NCI-H2171 (cell line): ENCODE measurements at regions not wholly inside any gene's neighbourhood (a gene's known extent, or its start where the extent isn't known, plus 50 kb on each side); places are given as distances from the start of the nearest gene placed in this dataset.

ENCODE experiments used
- DNase-seq: peaks from one replicate; lab custom pipeline; 2025; lab: John Stamatoyannopoulos, UW

- no peak for DNase-seq
These were observed 305.9 kb downstream of the BRINP2 start for GRCh38 chr1:177476676-177477075.

DNA sequence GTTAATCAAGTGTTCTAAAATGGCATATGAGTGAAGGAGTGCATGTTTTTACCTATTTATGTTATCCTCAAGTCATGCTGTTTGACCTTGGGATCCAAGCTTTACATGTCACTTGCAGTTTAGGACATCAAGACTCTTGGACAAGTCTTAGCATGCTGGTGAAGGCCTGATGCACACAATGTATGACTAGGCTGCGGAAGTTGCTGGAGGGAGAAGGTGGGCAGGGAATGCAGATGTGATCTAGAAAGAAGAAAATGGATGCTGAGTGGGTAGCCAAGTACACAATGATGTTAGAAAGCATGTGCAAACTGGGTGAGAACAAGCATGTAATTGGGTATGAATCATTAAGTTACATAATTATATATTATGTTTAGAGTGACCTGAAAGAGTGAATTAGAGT is 301.8 kb downstream of the BRINP2 start:
- no peak for DNase-seq

GRCh38 chr1:177471244-177471643 is 300.5 kb downstream of the BRINP2 start:
- DNase-seq: no peak

DNA sequence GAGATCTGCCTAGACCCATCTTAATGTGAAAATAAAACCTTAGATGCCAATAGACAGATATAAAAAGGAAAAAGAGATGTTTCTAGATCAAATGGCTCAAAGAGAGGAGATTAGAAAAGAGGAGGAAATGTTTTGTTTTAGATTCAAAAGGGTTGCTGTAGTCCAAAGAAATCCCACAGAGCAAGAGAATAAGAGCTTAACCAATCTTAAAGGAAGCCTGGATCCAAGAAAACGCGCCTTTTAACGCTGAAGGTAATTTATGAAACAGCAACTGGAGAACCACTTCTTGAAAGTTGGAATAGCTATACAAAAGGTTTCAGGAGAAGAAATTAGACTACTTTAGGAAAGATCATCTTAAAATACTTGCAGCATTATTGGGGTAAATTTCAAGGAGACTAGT is 298.8 kb downstream of the BRINP2 start:
- DNase-seq: no peak

DNA sequence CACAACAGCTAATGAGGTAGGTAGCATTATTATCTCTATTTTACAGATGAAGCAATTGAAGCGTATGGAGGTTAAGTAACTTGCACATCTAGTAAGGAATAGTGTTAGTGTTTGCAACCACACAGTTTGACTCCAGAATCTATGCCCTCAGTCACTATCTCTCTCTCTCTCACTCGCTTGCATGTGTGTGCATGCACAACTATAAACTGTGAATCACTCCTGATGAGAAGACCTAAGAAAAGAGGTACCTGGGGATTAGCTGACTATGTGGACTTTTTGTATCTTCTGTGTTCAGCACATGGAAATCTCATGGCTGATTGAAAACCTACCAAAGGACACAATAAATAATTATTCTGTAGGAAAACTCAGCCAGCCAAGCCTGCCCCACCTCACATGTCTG is 295.5 kb downstream of the BRINP2 start:
- DNase-seq: no peak

DNA sequence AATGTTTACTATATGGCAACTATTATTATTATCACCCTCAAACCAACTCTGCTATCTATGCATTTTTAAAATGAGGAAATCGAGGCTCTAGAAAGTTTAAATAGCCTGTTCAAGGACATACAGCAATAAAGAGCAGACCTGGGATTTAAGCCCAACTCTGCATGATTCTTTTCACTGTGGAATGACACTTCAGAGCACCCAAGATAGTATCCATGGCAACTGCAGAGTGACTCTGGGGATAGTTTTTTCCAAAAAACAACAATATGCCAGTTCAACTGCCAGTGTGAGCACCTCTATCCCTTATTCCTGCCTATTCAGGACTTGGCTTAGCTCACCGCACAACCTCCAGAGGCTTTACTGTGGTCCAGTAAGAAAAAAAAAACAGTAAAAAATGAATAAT is 293.9 kb downstream of the BRINP2 start:
- no peak for DNase-seq

GRCh38 chr1:177451191-177451590 is 280.4 kb downstream of the BRINP2 start:
- no peak for DNase-seq

GRCh38 chr1:177448652-177449357 is 278.0 kb downstream of the BRINP2 start:
- DNase-seq: no peak

GRCh38 chr1:177448036-177448615 is 277.4 kb downstream of the BRINP2 start:
- DNase-seq: no peak

- DNase-seq: no peak
These were observed 274.4 kb downstream of the BRINP2 start for GRCh38 chr1:177444997-177445746.

DNA sequence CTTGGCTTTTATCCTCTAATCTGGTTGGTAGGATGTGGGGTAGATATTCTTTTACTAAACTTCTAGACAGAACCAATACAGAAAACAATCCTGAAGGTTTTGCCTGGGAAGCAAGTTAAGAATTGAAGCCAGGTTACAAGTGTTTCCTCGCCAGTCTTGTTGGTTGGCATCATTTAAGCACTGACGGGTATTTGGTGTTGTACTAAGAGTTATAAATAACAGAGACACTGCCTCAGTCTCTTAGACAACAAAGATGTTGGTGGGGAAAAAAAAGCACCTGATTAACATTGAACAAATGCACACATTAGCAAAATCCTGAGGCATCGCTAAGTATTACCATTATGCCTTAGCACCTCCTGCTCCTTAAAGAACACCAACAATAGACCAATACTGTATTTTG is 272.2 kb downstream of the BRINP2 start:
- DNase-seq: no peak

DNA sequence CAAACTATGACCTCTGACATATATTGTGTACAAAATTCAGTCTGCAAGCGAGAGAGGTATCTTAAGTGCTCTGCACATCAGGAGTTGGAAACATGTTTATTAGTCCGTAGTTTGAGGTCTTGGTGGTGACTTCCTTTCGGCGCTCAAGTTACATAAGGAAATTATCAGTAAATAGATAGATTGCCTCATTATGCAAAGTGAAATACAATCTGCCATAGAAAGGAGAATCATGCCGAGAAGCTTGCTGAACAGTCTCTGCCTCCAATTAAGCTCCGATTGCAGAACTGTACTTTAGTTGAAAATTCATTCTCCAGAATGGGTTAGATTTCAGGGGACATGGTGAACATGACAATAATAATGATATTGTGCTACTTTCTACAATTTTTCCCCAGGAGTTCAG is 271.8 kb downstream of the BRINP2 start:
- no peak for DNase-seq

GRCh38 chr1:177441281-177441680 is 270.5 kb downstream of the BRINP2 start:
- no peak for DNase-seq

DNA sequence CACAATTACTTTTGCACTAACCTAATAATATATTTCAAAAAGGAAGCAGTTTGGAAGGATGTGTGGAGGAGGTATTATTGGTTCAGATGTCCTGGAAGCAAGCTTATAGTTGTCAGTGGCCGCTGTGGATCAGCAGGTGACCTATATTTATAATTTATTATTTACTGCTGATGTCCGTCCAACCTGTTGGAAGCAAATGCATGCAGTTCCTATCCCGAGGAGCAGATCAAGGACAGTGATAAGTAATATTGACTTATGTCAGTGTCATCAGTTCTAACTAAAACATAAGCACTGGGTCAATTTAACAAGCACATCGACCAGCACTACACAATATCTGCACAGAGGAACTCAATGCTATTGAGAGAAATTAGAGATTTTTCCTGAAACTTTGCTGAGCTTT is 270.1 kb downstream of the BRINP2 start:
- no peak for DNase-seq

GRCh38 chr1:177439301-177439700 is 268.5 kb downstream of the BRINP2 start:
- no peak for DNase-seq

- no peak for DNase-seq
These were observed 264.6 kb downstream of the BRINP2 start for GRCh38 chr1:177435364-177435763.

DNA sequence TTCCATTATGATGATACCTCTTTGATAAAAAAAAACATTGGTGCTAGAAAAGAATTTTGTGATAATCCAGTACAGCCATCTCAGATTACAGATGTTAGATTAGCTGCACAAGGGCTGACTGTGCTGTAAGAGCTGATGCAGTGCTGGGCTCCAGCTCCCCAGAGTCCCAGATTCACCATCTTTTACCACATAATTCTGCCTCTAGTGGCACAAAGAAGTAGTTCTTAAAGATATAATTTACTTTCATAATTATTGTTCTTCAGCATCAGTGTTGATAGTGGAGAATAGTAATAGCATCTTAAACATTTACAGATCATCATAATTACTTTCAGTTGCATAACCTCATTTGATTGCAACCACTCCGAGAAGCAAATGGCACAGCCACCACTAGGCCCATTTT is 262.1 kb downstream of the BRINP2 start:
- DNase-seq: no peak

GRCh38 chr1:177431123-177431522 is 260.4 kb downstream of the BRINP2 start:
- DNase-seq: no peak

DNA sequence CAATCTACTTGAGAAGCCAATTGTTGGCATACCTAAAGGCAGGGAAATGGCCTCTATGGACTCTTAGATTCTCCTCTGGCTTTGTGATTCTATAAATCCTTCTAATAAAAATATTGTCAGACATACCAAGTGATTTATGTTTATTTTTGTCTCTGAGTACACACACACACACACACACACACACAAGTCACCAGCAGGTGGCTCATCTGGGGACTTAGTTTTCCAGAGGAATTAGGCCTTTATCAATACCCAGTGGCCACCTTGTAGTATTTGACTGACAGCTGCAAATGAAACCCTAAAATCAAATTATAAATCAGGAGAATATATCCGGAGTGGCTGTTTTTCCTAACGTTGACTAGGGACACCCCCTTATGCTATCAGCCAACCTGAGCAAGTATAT is 258.5 kb downstream of the BRINP2 start:
- DNase-seq: no peak

GRCh38 chr1:177427811-177428210 is 257.1 kb downstream of the BRINP2 start:
- no peak for DNase-seq

- no peak for DNase-seq
These were observed 255.7 kb downstream of the BRINP2 start for GRCh38 chr1:177426497-177426896.

GRCh38 chr1:177425199-177425598 is 254.4 kb downstream of the BRINP2 start:
- no peak for DNase-seq

- no peak for DNase-seq
These were observed 254.0 kb downstream of the BRINP2 start for GRCh38 chr1:177424744-177425143.
